C4-2B (cell line): ENCODE measurements at regions not wholly inside any gene's neighbourhood (a gene's known extent, or its start where the extent isn't known, plus 50 kb on each side); places are given as distances from the start of the nearest gene placed in this dataset.

ENCODE experiments used
- ZFX ChIP-seq: fragments of 450-650 bp; IDR thresholded peaks from 2 replicates; pipeline ENCODE4 v1.6.1; 2017
- TF ChIP-seq, protein P1 (sequence below): fragments of 450-650 bp; conservative IDR thresholded peaks from 2 replicates; pipeline ENCODE4 v1.5.1; 2017; ENCODE audit warnings: mild to moderate bottlenecking

DNA sequence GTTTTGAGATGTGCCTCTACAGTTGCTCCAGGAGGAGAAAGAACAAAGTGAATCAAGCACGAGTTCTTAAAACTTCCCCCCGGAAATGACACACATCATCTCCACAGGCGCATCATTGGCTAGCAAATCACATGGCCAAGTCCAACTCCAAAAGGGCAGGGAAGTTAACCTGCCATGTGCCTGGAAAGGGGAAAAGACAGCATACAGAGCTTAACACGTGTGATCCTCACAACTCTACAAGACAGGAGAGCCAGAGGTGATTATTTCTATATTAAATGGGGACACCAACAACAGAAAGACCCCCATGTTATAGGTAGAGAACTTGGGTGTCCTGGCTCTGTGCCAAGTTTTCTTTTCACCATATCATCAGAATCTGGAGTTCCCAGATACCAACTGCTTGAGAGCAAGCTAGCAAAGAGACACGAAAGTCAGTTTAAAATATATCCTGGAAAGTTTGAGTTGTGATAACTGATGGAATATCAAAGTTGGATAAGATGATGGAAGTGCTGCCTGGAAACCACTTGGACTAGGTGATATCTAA, 871.1 kb downstream of the UQCRFS1 start:
- no peak for TF ChIP-seq ZFX
- TF ChIP-seq, protein P1, sequence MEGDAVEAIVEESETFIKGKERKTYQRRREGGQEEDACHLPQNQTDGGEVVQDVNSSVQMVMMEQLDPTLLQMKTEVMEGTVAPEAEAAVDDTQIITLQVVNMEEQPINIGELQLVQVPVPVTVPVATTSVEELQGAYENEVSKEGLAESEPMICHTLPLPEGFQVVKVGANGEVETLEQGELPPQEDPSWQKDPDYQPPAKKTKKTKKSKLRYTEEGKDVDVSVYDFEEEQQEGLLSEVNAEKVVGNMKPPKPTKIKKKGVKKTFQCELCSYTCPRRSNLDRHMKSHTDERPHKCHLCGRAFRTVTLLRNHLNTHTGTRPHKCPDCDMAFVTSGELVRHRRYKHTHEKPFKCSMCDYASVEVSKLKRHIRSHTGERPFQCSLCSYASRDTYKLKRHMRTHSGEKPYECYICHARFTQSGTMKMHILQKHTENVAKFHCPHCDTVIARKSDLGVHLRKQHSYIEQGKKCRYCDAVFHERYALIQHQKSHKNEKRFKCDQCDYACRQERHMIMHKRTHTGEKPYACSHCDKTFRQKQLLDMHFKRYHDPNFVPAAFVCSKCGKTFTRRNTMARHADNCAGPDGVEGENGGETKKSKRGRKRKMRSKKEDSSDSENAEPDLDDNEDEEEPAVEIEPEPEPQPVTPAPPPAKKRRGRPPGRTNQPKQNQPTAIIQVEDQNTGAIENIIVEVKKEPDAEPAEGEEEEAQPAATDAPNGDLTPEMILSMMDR = no peak
